Neural cell (in vitro differentiated cells): ENCODE measurements at regions not wholly inside any gene's neighbourhood (a gene's known extent, or its start where the extent isn't known, plus 50 kb on each side); places are given as distances from the start of the nearest gene placed in this dataset.

Experiments
- H2AFZ ChIP-seq: fragments of 200-600, 300-800 bp; sonication (generic), shearing (Covaris generic); 2 replicates; pipeline ENCODE4 v1.6.0; 2014; ENCODE audit warnings: low read depth, mild to moderate bottlenecking, antibody characterized with exemption, low read length, moderate library complexity
- H3F3A ChIP-seq: fragments of 200-600 bp; shearing (Covaris generic); 2 replicates; pipeline ENCODE4 v1.6.1; 2016; ENCODE audit warnings: mild to moderate bottlenecking, moderate library complexity, mixed read lengths, antibody characterized with exemption, low read length; ENCODE audit not compliant: insufficient read depth, poor library complexity, severe bottlenecking
- H3K27ac ChIP-seq: fragments of 200-600, 300-800 bp; sonication (generic), shearing (Covaris generic); 2 replicates; pipeline ENCODE4 v1.5.1; 2014; ENCODE audit warnings: mild to moderate bottlenecking, low read length, moderate library complexity
- H3K27me3 ChIP-seq: fragments of 300-800, 200-600 bp; sonication (generic), shearing (Covaris generic); 2 replicates; pipeline ENCODE4 v1.6.0; 2014; ENCODE audit warnings: mild to moderate bottlenecking, low read depth, low read length, moderate library complexity; ENCODE audit not compliant: insufficient read depth
- H3K36me3 ChIP-seq: fragments of 300-800, 200-600 bp; sonication (generic), shearing (Covaris generic); 2 replicates; pipeline ENCODE4 v1.5.1; 2014; ENCODE audit warnings: mild to moderate bottlenecking, antibody characterized with exemption, low read length, moderate library complexity; ENCODE audit not compliant: insufficient read depth
- H3K4me2 ChIP-seq: fragments of 300-800, 200-600 bp; sonication (generic), shearing (Covaris generic); 2 replicates; pipeline ENCODE4 v1.6.0; 2014; ENCODE audit warnings: mild to moderate bottlenecking, low read length
- H3K4me3 ChIP-seq: fragments of 300-800, 200-600 bp; sonication (generic), shearing (Covaris generic); 2 replicates; pipeline ENCODE4 v1.5.1; 2014; ENCODE audit warnings: mild to moderate bottlenecking, low read length, moderate library complexity
- H3K79me2 ChIP-seq: fragments of 200-600 bp; shearing (Covaris generic); replicated peaks from 2 replicates; pipeline ENCODE4 v1.6.0; 2014; ENCODE audit warnings: mild to moderate bottlenecking, low read length, moderate library complexity; ENCODE audit not compliant: insufficient read depth
- H3K9ac ChIP-seq: fragments of 300-800, 200-600 bp; sonication (generic), shearing (Covaris generic); 2 replicates; pipeline ENCODE4 v1.6.1; 2016; ENCODE audit warnings: mild to moderate bottlenecking, low read length, mixed read lengths
- H3K9me2 ChIP-seq: fragments of 200-600 bp; shearing (Covaris generic); 2 replicates; pipeline ENCODE4 v1.6.1; 2016; ENCODE audit warnings: mild to moderate bottlenecking, low read length, mixed read lengths; ENCODE audit not compliant: insufficient read depth
- H3K9me3 ChIP-seq: fragments of 200-600, 300-800 bp; sonication (generic), shearing (Covaris generic); 2 replicates; pipeline ENCODE4 v1.6.1; 2016; ENCODE audit warnings: mild to moderate bottlenecking, mixed run types, low read length, moderate library complexity, mixed read lengths
- H4K20me1 ChIP-seq: fragments of 200-600 bp; shearing (Covaris generic); 2 replicates; pipeline ENCODE4 v1.6.1; 2016; ENCODE audit warnings: mild to moderate bottlenecking, mixed run types; ENCODE audit not compliant: insufficient read depth
- CTCF ChIP-seq: fragments of 450-650 bp; IDR thresholded peaks from 2 replicates; pipeline ENCODE4 v1.5.1; 2014; ENCODE audit warnings: antibody characterized with exemption, mild to moderate bottlenecking, moderate library complexity; ENCODE audit not compliant: poor library complexity, severe bottlenecking
- EP300 ChIP-seq: fragments of 450-650 bp; conservative IDR thresholded peaks from 2 replicates; pipeline ENCODE4 v1.6.1; 2014; ENCODE audit warnings: antibody characterized with exemption, mild to moderate bottlenecking, moderate library complexity; ENCODE audit not compliant: poor library complexity, severe bottlenecking
- EZH2 ChIP-seq: fragments of 200-600, 300-800 bp; shearing (Covaris generic), sonication (generic); IDR thresholded peaks from 2 replicates; pipeline ENCODE4 v1.6.1; 2014; ENCODE audit warnings: antibody characterized with exemption, low read length, borderline replicate concordance, mild to moderate bottlenecking; ENCODE audit not compliant: insufficient read depth, poor library complexity, severe bottlenecking
- MXI1 ChIP-seq: fragments of 450-650 bp; conservative IDR thresholded peaks from 2 replicates; pipeline ENCODE4 v1.6.1; 2014; ENCODE audit warnings: antibody characterized with exemption, mild to moderate bottlenecking; ENCODE audit not compliant: poor library complexity, severe bottlenecking
- POLR2AphosphoS5 ChIP-seq: IDR thresholded peaks from 2 replicates; pipeline ENCODE4 v1.6.1; 2012
- RAD21 ChIP-seq: fragments of 450-650 bp; conservative IDR thresholded peaks from 2 replicates; pipeline ENCODE4 v1.6.1; 2014; ENCODE audit warnings: antibody characterized with exemption, mild to moderate bottlenecking, moderate library complexity
- SMC3 ChIP-seq: fragments of 450-650 bp; conservative IDR thresholded peaks from 2 replicates; pipeline ENCODE4 v1.6.1; 2014; ENCODE audit warnings: antibody characterized with exemption, mild to moderate bottlenecking, moderate library complexity; ENCODE audit not compliant: poor library complexity
- TAF1 ChIP-seq: IDR thresholded peaks from 2 replicates; pipeline ENCODE4 v1.6.1; 2012; ENCODE audit warnings: low read depth
- TF ChIP-seq, protein P1 (sequence below): IDR thresholded peaks from 2 replicates; pipeline ENCODE4 v1.6.1; 2012; ENCODE audit warnings: borderline replicate concordance

GRCh38 chr13:44678197-44678596, 102.1 kb upstream of the TSC22D1 start:
- H2AFZ ChIP-seq: no peak overlapping the region

DNA sequence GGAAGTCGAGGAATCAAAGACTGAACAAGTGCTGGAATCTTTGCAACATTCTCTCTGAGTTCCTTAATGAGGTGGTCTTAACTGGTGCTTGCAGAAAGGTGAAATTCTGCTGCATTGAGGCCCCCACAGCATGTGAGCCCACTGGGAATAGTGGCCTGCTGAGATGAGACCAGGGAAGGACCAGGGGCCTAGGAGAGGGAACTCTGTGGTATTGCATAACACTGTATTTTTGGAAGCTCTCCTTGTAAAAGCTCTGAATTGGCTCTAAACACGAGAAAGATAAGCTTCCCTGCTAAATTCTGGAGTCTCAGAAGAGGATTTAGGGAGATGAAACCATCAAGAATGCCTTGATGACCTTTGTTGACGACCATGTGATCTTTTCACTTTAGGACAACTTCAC, 100.4 kb upstream of the TSC22D1 start:
- Histone ChIP-seq H2AFZ (no peak overlapping the region), H3K27ac (no peak overlapping the region), H3K9me3 (no peaks in the 10 kb centered on the region), H3K9me2 (no peaks in the 10 kb centered on the region), H3K9ac (no peak overlapping the region), H3K79me2 (no peaks in the 10 kb centered on the region), H3F3A (no peaks in the 10 kb centered on the region), H3K4me3 (no peak overlapping the region), H4K20me1 (no peaks in the 10 kb centered on the region), H3K4me2 (no peak overlapping the region), H3K36me3 (no peaks in the 10 kb centered on the region), H3K27me3 (no peaks in the 10 kb centered on the region)
- TF ChIP-seq, protein P1, sequence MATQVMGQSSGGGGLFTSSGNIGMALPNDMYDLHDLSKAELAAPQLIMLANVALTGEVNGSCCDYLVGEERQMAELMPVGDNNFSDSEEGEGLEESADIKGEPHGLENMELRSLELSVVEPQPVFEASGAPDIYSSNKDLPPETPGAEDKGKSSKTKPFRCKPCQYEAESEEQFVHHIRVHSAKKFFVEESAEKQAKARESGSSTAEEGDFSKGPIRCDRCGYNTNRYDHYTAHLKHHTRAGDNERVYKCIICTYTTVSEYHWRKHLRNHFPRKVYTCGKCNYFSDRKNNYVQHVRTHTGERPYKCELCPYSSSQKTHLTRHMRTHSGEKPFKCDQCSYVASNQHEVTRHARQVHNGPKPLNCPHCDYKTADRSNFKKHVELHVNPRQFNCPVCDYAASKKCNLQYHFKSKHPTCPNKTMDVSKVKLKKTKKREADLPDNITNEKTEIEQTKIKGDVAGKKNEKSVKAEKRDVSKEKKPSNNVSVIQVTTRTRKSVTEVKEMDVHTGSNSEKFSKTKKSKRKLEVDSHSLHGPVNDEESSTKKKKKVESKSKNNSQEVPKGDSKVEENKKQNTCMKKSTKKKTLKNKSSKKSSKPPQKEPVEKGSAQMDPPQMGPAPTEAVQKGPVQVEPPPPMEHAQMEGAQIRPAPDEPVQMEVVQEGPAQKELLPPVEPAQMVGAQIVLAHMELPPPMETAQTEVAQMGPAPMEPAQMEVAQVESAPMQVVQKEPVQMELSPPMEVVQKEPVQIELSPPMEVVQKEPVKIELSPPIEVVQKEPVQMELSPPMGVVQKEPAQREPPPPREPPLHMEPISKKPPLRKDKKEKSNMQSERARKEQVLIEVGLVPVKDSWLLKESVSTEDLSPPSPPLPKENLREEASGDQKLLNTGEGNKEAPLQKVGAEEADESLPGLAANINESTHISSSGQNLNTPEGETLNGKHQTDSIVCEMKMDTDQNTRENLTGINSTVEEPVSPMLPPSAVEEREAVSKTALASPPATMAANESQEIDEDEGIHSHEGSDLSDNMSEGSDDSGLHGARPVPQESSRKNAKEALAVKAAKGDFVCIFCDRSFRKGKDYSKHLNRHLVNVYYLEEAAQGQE: no peak
- TF ChIP-seq TAF1 (no peak), SMC3 (no peak), EP300 (no peak), POLR2AphosphoS5 (no peak), CTCF (no peak), EZH2 (no peak), RAD21 (no peak), MXI1 (no peak)

More at GRCh38 chr13:44678197-44678596, 102.1 kb upstream of the TSC22D1 start:
- Histone ChIP-seq H4K20me1 (no peaks in the 10 kb centered on the region), H3K9me3 (no peaks in the 10 kb centered on the region), H3K9me2 (no peaks in the 10 kb centered on the region), H3K27ac (no peak overlapping the region), H3K27me3 (no peaks in the 10 kb centered on the region), H3K36me3 (no peaks in the 10 kb centered on the region), H3F3A (no peaks in the 10 kb centered on the region), H3K79me2 (no peaks in the 10 kb centered on the region), H3K4me2 (no peak overlapping the region), H3K9ac (no peak overlapping the region), H3K4me3 (no peak overlapping the region)
- TF ChIP-seq EP300: no peak
- TF ChIP-seq MXI1: no peak
- no peak for TF ChIP-seq EZH2
- TF ChIP-seq CTCF: no peak
- no peak for TF ChIP-seq POLR2AphosphoS5
